HG02763 (cell line): ENCODE measurements at regions not wholly inside any gene's neighbourhood (a gene's known extent, or its start where the extent isn't known, plus 50 kb on each side); places are given as distances from the start of the nearest gene placed in this dataset.

Experiments
- ATAC-seq: cut with Tn5 transposase; IDR thresholded peaks from one replicate; pipeline ENCODE4 v1.9.1; 2021; ENCODE audit warnings: mild to moderate bottlenecking, moderate library complexity; ENCODE audit not compliant: unreplicated experiment

DNA sequence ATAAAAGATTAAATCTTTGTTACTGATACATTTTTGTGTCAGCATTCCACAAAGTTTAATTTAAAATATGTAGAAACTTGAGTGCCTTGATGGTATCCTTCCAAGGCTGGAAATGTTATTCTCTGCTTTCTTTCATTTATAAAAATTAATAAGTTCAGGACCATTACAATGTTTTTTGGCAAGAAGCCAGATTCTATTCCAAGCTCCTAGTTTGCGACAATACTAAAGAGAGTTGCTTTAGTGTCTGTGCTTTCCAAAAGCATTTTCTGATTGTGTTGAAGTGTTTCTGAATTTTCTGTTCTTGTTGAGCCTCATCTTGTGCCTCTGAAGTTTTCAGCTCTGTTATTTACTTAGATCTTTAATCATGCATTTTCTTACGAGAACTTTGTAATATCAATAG lies 516.2 kb downstream of the KCTD8 start:
- ATAC-seq, result no peak

DNA sequence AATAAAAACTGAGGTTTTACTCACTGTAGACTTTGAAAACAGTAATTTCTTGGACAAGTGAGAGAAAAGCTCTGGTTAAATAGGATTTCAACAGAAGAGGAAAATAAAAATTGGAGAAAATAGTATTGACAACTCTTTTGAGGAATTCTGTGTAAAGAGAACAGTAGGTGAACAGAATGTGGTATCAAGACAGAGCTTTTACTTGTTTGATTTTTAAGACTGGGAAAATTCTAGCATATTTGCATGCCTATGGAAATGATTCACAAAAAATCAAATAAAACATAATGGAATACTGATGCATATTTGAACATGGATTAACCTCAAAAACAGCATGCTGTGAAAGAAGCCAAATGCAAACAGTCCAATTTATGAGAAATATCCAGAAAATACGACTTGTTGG lies 504.6 kb downstream of the KCTD8 start:
- ATAC-seq, result no peak

GRCh38 chr4:43959976-43960375 lies 488.6 kb downstream of the KCTD8 start:
- ATAC-seq, result no peak

GRCh38 chr4:43968011-43968410 lies 480.6 kb downstream of the KCTD8 start:
- no peak for ATAC-seq

DNA sequence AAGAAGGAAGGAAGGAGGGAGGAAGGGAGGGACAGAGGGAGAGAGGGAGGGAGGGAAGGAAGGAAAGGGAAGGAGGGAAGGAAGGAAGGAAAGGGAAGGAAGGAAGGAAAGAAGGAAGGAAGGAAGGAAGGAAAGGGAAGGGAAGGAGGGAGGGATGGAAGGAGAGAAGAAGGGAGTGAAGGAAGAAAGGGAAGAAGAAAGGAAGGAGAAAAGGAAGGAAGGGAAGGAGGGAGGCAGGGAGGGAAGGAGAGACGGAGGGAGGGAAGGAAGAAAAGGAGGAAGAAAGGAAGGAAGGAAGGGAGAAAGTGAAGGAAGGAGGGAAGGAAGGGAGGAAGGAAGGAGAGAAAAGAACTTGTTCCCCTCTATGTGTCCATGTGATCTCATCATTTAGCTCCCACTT lies 465.0 kb downstream of the KCTD8 start:
- no peak for ATAC-seq

DNA sequence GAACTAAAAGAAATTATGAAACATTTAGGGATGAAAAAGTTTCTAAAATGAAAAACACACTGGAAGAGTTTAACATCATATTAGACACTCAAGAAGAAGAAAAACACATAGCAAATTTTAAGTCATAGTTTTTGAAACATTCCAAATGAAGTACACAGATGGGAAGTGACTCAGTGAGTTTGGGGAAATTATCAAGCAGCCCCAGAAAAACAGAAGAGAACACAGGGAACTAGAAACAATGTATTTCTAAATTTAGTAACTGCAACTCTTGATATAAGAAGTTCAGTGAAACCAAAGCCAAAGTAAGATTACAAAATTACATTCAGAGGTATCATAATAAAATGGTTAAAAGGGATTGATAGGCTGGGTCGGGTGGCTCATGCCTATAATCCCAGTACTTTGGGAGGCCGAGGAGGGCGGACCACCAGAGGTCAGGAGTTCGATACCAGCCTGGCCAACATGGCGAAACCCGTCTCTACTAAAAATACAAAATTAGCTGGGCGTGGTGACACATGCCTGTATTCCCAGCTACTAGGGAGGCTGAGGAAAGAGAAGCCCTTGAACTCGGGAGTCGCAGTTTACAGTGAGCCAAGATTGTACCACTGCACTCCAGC lies 461.2 kb downstream of the KCTD8 start:
- no peak for ATAC-seq

DNA sequence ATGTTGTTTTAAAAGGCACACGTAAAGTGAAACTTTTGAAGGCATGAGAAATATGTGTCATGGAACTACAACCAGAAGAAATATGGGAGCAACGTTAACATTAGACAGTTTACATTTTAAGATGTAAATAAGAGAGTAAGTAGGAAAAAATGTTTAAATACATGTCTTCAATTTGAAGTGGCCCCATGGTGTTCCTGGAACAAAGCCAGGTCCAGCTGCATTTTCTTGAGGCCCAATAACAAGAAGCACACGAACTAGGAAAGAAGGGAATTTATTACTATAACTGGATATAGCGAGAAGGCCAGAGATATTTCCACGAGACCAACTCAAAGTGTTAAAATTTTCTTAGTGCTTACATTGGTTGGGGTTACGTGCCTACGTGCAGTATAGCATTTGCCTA lies 458.1 kb downstream of the KCTD8 start:
- no peak for ATAC-seq

- no peak for ATAC-seq
These were observed 457.6 kb downstream of the KCTD8 start for GRCh38 chr4:43990963-43991362.

DNA sequence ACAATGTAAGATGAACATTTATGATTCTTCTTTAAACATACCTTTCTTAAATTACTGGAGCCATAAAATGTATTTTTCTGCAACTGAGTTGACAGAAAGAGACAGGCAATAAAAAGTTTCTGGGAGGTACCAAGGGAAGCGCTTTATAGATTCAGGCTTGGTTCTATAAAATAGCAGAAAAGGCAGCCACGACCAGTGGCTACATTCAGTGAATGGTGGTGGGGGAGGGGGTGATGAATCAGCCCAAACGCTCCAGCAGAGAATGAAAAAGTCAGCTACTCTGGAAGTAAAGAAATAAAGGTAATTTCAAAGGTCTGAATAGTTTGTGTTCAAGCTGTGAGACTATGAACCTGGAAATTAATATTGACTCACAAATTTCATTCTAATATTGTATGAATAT lies 456.1 kb downstream of the KCTD8 start:
- no peak for ATAC-seq

DNA sequence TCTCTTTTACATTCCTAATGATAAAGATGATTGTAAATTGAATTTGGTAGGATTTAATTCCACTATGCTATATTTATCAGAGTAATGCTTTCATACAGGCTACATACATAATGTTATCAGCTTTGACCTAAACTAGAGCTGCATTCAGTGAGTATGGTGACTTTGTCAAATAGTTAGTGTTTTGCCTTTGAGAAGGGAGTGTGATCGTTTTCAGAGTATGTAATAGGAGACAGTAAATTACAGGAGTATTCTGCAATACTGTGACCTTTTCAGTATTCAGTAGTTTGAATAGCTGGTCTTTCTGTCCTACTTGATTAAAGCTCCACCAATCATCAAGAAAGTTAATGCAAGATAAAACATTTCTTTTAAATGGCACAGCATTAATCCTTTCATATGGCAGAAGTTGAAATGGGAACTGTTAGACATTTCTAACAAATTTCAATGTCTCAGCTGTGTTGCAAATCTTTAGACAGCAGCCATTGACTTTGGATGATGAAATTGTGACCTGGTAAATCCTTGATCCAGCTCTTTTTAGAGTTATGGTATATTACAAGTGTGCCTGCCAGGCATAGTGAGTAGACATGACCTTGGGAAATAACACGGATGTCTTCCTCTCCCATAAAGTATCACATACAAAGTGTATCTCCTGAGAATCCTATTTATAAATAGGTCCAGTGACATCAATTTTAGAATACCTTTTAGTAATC lies 455.3 kb downstream of the KCTD8 start:
- no peak for ATAC-seq

GRCh38 chr4:43999669-44000068 lies 448.9 kb downstream of the KCTD8 start:
- no peak for ATAC-seq

GRCh38 chr4:44002368-44002767 lies 446.2 kb downstream of the KCTD8 start:
- no peak for ATAC-seq

GRCh38 chr4:44016570-44017421 lies 431.8 kb downstream of the KCTD8 start:
- ATAC-seq, result no peak

DNA sequence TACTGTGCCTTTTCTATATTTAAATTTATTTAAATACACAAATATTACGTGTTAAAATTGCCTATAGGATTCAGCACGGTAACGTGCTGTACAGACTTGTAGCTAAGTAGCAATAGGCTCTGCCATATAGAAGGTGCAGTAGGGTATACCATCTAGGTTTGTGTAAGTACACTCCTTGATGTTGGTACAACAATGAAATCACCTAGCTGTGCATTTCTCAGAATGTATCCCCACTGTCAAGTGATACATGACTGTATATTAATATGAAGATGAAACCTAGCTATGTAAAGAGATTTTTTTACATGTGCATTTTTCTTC lies 431.2 kb downstream of the KCTD8 start:
- ATAC-seq, result no peak

- no peak for ATAC-seq
These were observed 428.9 kb downstream of the KCTD8 start for GRCh38 chr4:44019721-44020120.

- ATAC-seq, result no peak
These were observed 423.1 kb downstream of the KCTD8 start for GRCh38 chr4:44025376-44026020.

DNA sequence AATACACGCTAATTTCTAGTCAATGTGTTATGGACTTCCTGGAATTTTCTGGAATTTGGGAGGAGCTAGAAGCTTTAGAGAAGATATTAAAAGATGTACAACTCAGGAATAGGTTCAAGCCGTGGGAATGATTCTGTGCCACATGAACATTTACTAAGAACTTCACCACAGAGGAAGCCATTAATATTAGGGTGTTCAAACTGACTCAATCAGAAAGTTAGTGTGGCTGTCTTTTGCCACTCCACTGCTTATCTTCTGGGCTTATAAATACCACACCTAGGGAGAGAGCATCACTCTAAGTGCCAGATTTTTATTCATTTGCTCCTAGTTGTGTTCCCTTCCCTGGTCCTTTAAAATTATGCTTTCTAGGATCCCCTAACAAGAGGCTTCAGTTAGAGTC lies 409.8 kb downstream of the KCTD8 start:
- no peak for ATAC-seq

GRCh38 chr4:44046491-44046890 lies 402.1 kb downstream of the KCTD8 start:
- no peak for ATAC-seq

DNA sequence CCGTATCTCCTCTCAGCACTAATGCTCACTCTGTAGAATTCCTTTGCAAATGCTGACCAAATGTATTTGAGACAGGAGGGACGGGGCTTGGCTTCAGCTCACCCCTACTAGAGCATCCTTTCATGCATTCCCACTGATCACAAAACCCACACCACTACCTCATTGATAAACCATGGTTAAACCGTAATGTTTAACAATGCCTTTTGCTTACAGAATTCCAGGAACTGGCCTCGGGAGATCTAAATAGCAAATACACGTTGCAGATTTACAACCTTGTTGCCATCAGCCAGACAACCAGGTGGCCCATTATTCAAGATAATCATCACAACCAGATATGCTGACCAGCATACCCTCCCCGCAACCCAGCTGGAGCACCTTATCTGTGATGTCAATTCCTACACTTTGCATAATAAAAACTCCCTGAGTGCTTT lies 391.9 kb downstream of the KCTD8 start:
- ATAC-seq, result no peak

GRCh38 chr4:44070843-44071242 lies 377.8 kb downstream of the KCTD8 start:
- no peak for ATAC-seq
